Heart right ventricle (tissue), 16 donors: ENCODE measurements at regions not wholly inside any gene's neighbourhood (a gene's known extent, or its start where the extent isn't known, plus 50 kb on each side); places are given as distances from the start of the nearest gene placed in this dataset.

Experiments used
- ATAC-seq, 8 donors: fragments of 200-7000 bp; cut with Tn5 transposase; one replicate each; pipeline ENCODE4 v1.9.1; 2020; ENCODE audit warnings: mild to moderate bottlenecking in 8 of 8, moderate library complexity in 8 of 8, moderate number of reproducible peaks in 1 of 8
- DNase-seq, 2 donors: peaks; one replicate each; pipeline ENCODE4 v3.0.0-alpha.2; 2020
- H3K27ac ChIP-seq, 10 donors: fragments of 200-600 bp; sonication (generic) in 2 of 10; one replicate each; pipeline versions ENCODE4 v1.5.0 to v1.8.0; 2020 to 2022; ENCODE audit warnings: mild to moderate bottlenecking in 3 of 10
- H3K27me3 ChIP-seq, 7 donors: fragments of 200-600 bp; one replicate each; pipeline ENCODE4 v1.8.0; 2021 to 2022; ENCODE audit warnings: mild to moderate bottlenecking in 2 of 7
- H3K36me3 ChIP-seq, 9 donors: fragments of 200-600 bp; sonication (generic) in 1 of 9; one replicate each; pipeline versions ENCODE4 v1.5.0 to v1.8.0; 2020 to 2022; ENCODE audit warnings: mild to moderate bottlenecking in 2 of 9
- H3K4me1 ChIP-seq, 9 donors: fragments of 200-600 bp; sonication (generic) in 1 of 9; one replicate each; pipeline versions ENCODE4 v1.5.0 to v1.8.0; 2020 to 2022; ENCODE audit warnings: mild to moderate bottlenecking in 4 of 9
- H3K4me3 ChIP-seq, 10 donors: fragments of 200-600 bp; sonication (generic) in 2 of 10; one replicate each; pipeline versions ENCODE4 v1.5.0 to v1.8.0; 2020 to 2022; ENCODE audit warnings: mild to moderate bottlenecking in 7 of 10, moderate library complexity in 2 of 10
- H3K9me3 ChIP-seq, 11 donors: fragments of 200-600 bp in 10 of 11; sonication (generic) in 2 of 11; one replicate each; pipeline versions ENCODE4 v1.5.0 to v1.8.0; 2013 to 2022; ENCODE audit warnings: mild to moderate bottlenecking in 2 of 11, control low read depth in 1 of 11, moderate library complexity in 1 of 11
- CTCF ChIP-seq, 9 donors: fragments of 200-600 bp; sonication (generic) in 2 of 9; IDR thresholded peaks; one replicate each; pipeline versions ENCODE4 v1.5.0 to v1.8.0; 2021 to 2022; ENCODE audit warnings: antibody characterized with exemption in 9 of 9, mild to moderate bottlenecking in 5 of 9, moderate library complexity in 1 of 9
- WGBS, 2 donors: extraction: QIAGEN DNeasy Blood & Tissue Kit; methylation state at CpG; one replicate each; pipeline ENCODE4 v1.1.7; 2013; ENCODE audit warnings: inconsistent platforms in 1 of 2; 5-methylcytosine and 5-hydroxymethylcytosine counted together
- intact Hi-C, 10 donors: fragments of 100-400 bp; cut with DNase I; formaldehyde crosslinking; loops; one replicate each; pipeline versions ENCODE4 v1.11.1 to v1.14.2; 2022
- donor health status: Arrhythmogenic right ventricular cardiomyopathy.
- donor health status: ischemic (EF 13 %, LVEDD 7.1; RV severe dilation, severe dysfunction).
- donor health status: healthy with polysubstance abuse.
- donor health status: DM: no; HTN: yes; CAD: no.
- donor health status: DM: no; HTN: no; CAD: no.
- donor health status: ischemic (EF 25% LVEDD 6.9; RV normal size, moderate dysfunction).
- donor health status: ischemic (EF 25% LVEDD 5.7; RV mildly dilated, moderate dysfunction).
- donor health status: healthy.
- donor health status: DM: yes; HTN: yes; CAD: no.
- donor health status: Ischemic cardiomyopathy.
- donor health status: ischemic (EF 35%, LVEDD 5.7; RV mildly dilated, moderate dysfunction).
- donor health status: nonischemic (EF 11% LVEDD 7.7; RV severe dilation, severe dysfunction).
- donor health status: DM: yes; HTN: yes; CAD: no.
- donor health status: PGD.
- donor health status: ischemic (EF 29% LVEDD 5.4; RV normal size, mild dysfunction).
- donor health status: nonischemic (EF 23%, LVEDD 6.1; RV moderate dilation, normal function).

DNA sequence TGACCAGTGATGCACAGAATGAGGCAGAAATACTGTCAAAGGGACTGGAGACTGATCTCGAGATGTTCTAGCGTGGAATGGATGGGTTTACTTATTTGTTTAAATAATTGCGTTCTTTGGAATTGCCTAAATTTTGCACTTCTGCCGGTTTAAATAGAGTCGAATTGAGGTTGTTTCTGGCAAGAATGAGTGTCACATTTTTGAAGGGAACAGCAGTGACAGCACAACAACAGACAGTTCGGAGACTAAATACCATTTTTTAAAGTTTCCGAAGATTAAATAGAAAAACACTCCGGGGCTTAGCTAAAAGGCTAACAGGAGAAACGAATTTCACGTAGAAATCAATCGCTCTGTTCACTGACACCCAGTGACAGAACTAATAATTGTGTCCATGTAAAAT, 969.2 kb upstream of the RBFOX1 start:
- peaks cover 0 to 15% (median 0%) of the 10 kb centered on the region in 11 donors for H3K9me3 ChIP-seq
- DNase-seq = no peak
- H3K4me1 ChIP-seq = no peaks in the 10 kb centered on the region
- intact Hi-C loops = no loop called here
- WGBS, 2 donors = 72 to 84% methylated on average over 11 of the region's 11 CpGs
- H3K27me3 ChIP-seq = no peaks in the 10 kb centered on the region
- no peak overlapping the region for H3K27ac ChIP-seq
- H3K36me3 ChIP-seq = no peaks in the 10 kb centered on the region
- no peak for ATAC-seq
- TF ChIP-seq CTCF (IDR thresholded peaks at IDR 0.05) = no peak
- no peak overlapping the region for H3K4me3 ChIP-seq

- WGBS, 2 donors = 59 to 60% methylated on average over 5 of the region's 5 CpGs
- DNase-seq = no peak
Observed at GRCh38 chr16:6362321-6362720, 970.3 kb upstream of the RBFOX1 start.

DNA sequence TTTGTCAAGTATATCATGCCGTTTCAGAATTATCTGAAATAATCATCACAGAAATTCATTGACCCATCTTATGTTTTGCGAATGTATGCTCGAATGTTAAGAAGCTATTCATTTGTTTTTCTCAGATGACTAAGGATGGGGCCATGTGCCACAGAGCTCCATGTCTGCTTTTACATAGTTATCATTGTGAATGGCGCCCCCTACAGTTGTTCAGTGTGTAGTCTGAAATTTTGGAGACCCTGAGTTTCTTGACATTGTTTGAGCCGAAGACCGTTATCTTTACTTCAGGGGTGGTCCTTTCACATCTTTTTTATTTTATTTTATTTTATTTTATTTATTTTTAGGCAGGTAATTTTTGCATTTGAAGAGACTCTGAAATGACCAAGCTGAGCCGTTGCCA, 972.0 kb upstream of the RBFOX1 start:
- no peak for TF ChIP-seq CTCF (IDR thresholded peaks at IDR 0.05)
- no peak for ATAC-seq
- intact Hi-C loops = no loop called here

More at GRCh38 chr16:6362321-6362720, 970.3 kb upstream of the RBFOX1 start:
- Histone ChIP-seq H3K9me3 (peaks cover 0 to 5% (median 0%) of the 10 kb centered on the region in 11 donors), H3K27ac (no peak overlapping the region), H3K4me1 (no peaks in the 10 kb centered on the region), H3K27me3 (no peaks in the 10 kb centered on the region), H3K36me3 (no peaks in the 10 kb centered on the region), H3K4me3 (no peak overlapping the region)
- ATAC-seq = no peak
- intact Hi-C loops = no loop called here
- TF ChIP-seq CTCF (IDR thresholded peaks at IDR 0.05) = no peak

GRCh38 chr16:6356911-6357310, 975.7 kb upstream of the RBFOX1 start:
- ATAC-seq (no peak), DNase-seq (no peak)
- H3K36me3 ChIP-seq = no peaks in the 10 kb centered on the region
- no peak for TF ChIP-seq CTCF (IDR thresholded peaks at IDR 0.05)
- intact Hi-C loops = no loop called here
- no peaks in the 10 kb centered on the region for H3K4me1 ChIP-seq
- WGBS, 2 donors = 42 to 46% methylated on average over 7 of the region's 7 CpGs
- no peak overlapping the region for H3K27ac ChIP-seq
- H3K4me3 ChIP-seq = no peak overlapping the region
- H3K9me3 ChIP-seq = peaks cover 0 to 10% (median 0%) of the 10 kb centered on the region in 11 donors
- H3K27me3 ChIP-seq = no peaks in the 10 kb centered on the region

More for the DNA sequence above, 972.0 kb upstream of the RBFOX1 start:
- Histone ChIP-seq H3K4me3 (no peak overlapping the region), H3K27ac (no peak overlapping the region), H3K36me3 (no peaks in the 10 kb centered on the region), H3K9me3 (peaks cover 0 to 5% (median 0%) of the 10 kb centered on the region in 11 donors), H3K4me1 (no peaks in the 10 kb centered on the region), H3K27me3 (no peaks in the 10 kb centered on the region)
- no peak for DNase-seq
- WGBS, 2 donors = 85 to 88% methylated on average over 7 of the region's 7 CpGs
